Activated CD8-positive, alpha-beta memory T cell treated with anti-CD3 and anti-CD28 coated beads, Interleukin-2, amount 50 U/mL, for 24 hours (primary cell): ENCODE measurements at regions not wholly inside any gene's neighbourhood (a gene's known extent, or its start where the extent isn't known, plus 50 kb on each side); places are given as distances from the start of the nearest gene placed in this dataset.

Experiments used
- DNase-seq: peaks from one replicate; pipeline ENCODE4 v3.0.0-alpha.2; 2020; ENCODE audit errors: extremely low read depth

GRCh38 chr20:37643400-37643799, 50.4 kb upstream of the CTNNBL1 start:
- no peak for DNase-seq

DNA sequence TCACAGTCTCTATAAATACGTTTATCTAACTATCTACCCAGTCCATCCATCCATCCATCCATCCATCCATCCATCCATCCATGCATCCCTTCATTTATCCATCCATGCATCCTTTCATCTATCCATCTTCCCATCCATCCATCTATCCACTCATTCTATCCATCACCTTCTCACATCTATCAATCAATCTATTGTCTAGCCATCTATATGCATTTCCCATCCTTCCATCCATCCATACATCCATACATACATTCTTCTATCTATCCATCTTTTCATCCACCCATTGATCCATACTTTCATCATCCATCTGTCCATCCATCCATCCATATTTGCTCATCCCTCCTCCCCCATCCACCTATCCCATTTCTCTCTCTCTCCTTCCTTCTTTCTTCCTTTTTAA, 51.6 kb upstream of the CTNNBL1 start:
- no peak for DNase-seq

GRCh38 chr20:37640600-37641561, 52.9 kb upstream of the CTNNBL1 start:
- no peak for DNase-seq

GRCh38 chr20:37638527-37638926, 55.3 kb upstream of the CTNNBL1 start:
- DNase-seq: no peak

DNA sequence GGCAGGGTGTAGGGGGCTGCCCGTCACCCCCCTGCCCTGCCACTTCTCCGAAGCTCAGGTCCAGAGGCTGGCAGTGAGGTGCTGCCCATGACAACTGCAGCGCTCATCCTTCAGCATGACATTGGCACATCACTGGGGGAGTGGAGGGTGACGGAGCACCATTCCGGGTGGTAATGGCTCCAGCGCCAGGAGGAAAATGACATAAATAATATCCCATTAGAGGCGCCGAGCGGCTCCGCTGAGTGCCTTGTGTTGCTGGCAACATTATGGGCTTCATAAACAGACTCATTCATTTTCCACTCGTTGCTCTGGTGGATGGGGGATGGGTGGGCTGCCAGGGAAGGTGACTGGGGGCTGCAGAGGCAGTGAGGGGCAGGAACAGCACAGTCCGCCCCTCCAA, 56.9 kb upstream of the CTNNBL1 start:
- DNase-seq: no peak

- no peak for DNase-seq
Measured at GRCh38 chr20:37636212-37636975, 57.4 kb upstream of the CTNNBL1 start.

GRCh38 chr20:37630993-37631392, 62.8 kb upstream of the CTNNBL1 start:
- no peak for DNase-seq

DNA sequence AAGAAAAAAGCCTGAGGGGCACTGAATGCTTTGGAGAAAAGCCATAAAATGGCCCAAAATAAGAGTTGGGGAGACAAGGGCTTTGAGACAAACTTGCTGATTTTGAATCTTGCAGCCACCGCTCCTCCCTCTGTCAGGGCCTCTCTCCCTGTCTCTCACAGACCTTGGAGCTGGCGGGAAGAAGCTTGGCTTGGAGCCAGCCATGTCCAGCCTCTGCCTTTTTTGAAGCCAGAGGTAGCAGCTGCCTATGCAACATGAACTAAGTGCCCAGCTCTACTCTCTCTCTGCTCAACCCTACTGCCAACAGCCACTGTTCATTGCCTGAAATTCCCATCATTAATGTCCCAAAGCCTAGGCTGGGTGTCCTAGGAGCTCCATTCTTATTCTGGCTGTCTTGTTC, 63.7 kb upstream of the CTNNBL1 start:
- DNase-seq: no peak

GRCh38 chr20:37627767-37628130, 66.1 kb upstream of the CTNNBL1 start:
- no peak for DNase-seq

- no peak for DNase-seq
Measured at GRCh38 chr20:37627060-37627766, 66.6 kb upstream of the CTNNBL1 start.

GRCh38 chr20:37624963-37625362, 68.9 kb upstream of the CTNNBL1 start:
- no peak for DNase-seq

DNA sequence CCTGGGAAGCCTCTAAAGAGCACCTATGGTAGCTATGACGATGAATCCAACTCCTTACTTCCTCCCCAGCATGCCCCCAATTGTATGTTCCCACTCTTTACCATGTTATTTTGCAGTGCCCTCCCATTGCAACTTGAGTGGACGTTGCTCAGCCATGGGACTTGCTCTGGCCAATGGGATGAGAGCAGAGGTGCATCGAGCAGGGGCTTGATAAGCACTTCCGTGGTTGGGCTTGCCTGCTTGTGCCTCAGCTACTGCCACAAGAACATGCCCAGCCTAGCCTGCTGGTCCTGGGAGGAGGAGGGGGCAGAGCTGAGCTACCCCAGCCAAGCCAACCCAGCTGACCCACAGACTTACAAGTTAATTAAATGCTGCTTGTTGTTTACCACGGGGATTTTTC, 71.1 kb upstream of the CTNNBL1 start:
- DNase-seq: no peak

DNA sequence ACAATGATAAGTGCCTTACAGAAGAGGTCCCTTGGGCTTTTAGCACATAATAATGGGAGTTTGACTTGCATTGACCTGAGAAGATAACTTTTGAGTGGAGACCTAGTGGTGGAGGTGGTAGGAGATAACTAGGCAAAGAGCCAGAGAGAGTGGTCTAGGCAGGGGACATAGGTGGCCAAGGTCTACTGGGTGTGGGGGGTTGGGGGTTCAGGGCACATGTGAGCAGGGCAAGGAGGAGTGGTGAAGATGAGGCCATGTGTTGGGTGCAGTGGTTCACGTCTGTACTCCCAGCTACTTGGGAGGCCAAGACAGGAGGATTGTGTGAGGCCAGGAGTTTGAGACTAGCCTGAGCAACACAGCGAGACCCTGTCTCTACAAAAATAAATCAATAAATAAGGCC, 74.3 kb upstream of the CTNNBL1 start:
- no peak for DNase-seq

DNA sequence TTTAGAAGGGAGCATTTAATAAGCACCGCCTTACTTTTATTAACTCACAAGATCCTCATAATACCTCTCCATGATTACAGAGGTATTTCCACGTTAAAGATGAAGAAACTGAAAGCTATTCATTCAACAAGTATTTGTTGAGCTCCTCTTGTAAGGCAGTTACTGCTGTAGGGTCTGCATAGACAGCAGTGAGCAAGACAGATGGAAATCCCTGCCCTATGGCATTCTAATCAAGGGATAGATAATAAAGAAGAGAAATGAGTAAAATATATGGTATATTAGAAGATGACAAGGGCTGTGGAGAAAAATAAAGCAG, 77.8 kb upstream of the CTNNBL1 start:
- DNase-seq: no peak

GRCh38 chr20:37615340-37616109, 78.3 kb upstream of the CTNNBL1 start:
- peak; percentile 39 for DNase-seq

GRCh38 chr20:37611852-37612251, 82.0 kb upstream of the CTNNBL1 start:
- no peak for DNase-seq

DNA sequence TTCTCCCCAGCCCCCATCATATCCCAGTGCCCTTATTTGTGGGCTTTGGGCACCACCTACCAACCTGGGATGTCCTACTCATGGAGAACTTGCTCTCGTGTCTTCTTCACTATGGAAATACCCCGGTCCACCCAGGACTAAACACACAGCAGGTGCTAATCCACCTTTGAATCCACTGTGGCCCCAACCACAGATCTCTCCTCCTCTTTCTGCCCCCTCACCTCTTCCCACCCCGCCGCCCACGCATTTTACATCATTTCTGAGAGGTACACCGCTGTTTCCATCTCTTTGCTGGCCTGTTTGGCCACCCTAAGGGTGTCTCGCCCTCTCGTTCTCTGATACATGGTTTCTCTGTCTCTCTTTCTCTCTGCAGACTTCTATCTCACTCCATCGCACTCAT, 82.5 kb upstream of the CTNNBL1 start:
- DNase-seq: no peak

- DNase-seq: no peak
Measured at GRCh38 chr20:37610203-37610798, 82.6 kb upstream of the BLCAP start.

GRCh38 chr20:37602634-37603033, 75.0 kb upstream of the BLCAP start:
- no peak for DNase-seq

- DNase-seq: no peak
Measured at GRCh38 chr20:37600486-37600885, 72.8 kb upstream of the BLCAP start.

- no peak for DNase-seq
Measured at GRCh38 chr20:37598575-37599342, 71.1 kb upstream of the BLCAP start.
